ENCODE measurements at regions not wholly inside any gene's neighbourhood (a gene's known extent, or its start where the extent isn't known, plus 50 kb on each side); places are given as distances from the start of the nearest gene placed in this dataset.

- TF ChIP-seq, protein P1, sequence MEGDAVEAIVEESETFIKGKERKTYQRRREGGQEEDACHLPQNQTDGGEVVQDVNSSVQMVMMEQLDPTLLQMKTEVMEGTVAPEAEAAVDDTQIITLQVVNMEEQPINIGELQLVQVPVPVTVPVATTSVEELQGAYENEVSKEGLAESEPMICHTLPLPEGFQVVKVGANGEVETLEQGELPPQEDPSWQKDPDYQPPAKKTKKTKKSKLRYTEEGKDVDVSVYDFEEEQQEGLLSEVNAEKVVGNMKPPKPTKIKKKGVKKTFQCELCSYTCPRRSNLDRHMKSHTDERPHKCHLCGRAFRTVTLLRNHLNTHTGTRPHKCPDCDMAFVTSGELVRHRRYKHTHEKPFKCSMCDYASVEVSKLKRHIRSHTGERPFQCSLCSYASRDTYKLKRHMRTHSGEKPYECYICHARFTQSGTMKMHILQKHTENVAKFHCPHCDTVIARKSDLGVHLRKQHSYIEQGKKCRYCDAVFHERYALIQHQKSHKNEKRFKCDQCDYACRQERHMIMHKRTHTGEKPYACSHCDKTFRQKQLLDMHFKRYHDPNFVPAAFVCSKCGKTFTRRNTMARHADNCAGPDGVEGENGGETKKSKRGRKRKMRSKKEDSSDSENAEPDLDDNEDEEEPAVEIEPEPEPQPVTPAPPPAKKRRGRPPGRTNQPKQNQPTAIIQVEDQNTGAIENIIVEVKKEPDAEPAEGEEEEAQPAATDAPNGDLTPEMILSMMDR (optimal IDR thresholded peaks at IDR 0.05 in 1 of 3, IDR thresholded peaks at IDR 0.05 in 1 of 3, conservative IDR thresholded peaks at IDR 0.05 in 1 of 3; ENCODE audit: extremely low read depth in 1 of 3, insufficient read depth in 2 of 3, low read length in 3 of 3): no peak
- no peak for TF ChIP-seq EZH2 (IDR thresholded peaks at IDR 0.05; ENCODE audit: low read length)
Measured at GRCh38 chr7:93779115-93779514, 111.4 kb downstream of the TFPI2 start.

Data from keratinocyte (primary cell).